Keratinocyte (primary cell): ENCODE measurements at regions not wholly inside any gene's neighbourhood (a gene's known extent, or its start where the extent isn't known, plus 50 kb on each side); places are given as distances from the start of the nearest gene placed in this dataset.

Source experiments
- DNase-seq: peaks from one replicate; pipeline ENCODE4 v3.0.0-alpha.2; 2011; ENCODE audit warnings: low read depth, missing footprints, low spot score
- FAIRE-seq: peaks from 2 replicates; lab custom pipeline; 2011; peaks lifted over from hg19 to GRCh38; lab: Jason Lieb, UNC
- H2AFZ ChIP-seq: 2 replicates; pipeline ENCODE4 v1.6.0; 2012; ENCODE audit warnings: low read length, control low read depth, inconsistent platforms; ENCODE audit not compliant: control insufficient read depth
- H3K27ac ChIP-seq: 2 replicates; pipeline ENCODE4 v1.5.1; 2011; ENCODE audit warnings: low read length; ENCODE audit not compliant: control insufficient read depth, insufficient read depth
- H3K27me3 ChIP-seq: 3 replicates; pipeline ENCODE4 v1.6.0; 2011; ENCODE audit warnings: low read length; ENCODE audit not compliant: control insufficient read depth, insufficient read depth; ENCODE audit errors: extremely low read depth
- H3K36me3 ChIP-seq, 2 experiments: 2 replicates in 1 of 2; 3 replicates in 1 of 2; pipeline ENCODE4 v1.5.1; 2011; ENCODE audit warnings: low read length in 2 of 2, mild to moderate bottlenecking in 1 of 2; ENCODE audit not compliant: control insufficient read depth in 2 of 2, insufficient read depth in 2 of 2; ENCODE audit errors: extremely low read depth in 1 of 2
- H3K4me1 ChIP-seq: 3 replicates; pipeline ENCODE4 v1.5.1; 2011; ENCODE audit warnings: low read length; ENCODE audit not compliant: control insufficient read depth, insufficient read depth; ENCODE audit errors: extremely low read depth
- H3K4me2 ChIP-seq: 3 replicates; pipeline ENCODE4 v1.6.0; 2011; ENCODE audit warnings: low read depth, low read length; ENCODE audit not compliant: control insufficient read depth, insufficient read depth; ENCODE audit errors: extremely low read depth
- H3K4me3 ChIP-seq, 3 experiments: fragments of 200-600 bp in 1 of 3; sonication (generic) in 1 of 3; 2 replicates in 2 of 3; 3 replicates in 1 of 3; pipeline ENCODE4 v1.5.1; 2011 to 2016; ENCODE audit warnings: low read length in 3 of 3, mild to moderate bottlenecking in 3 of 3, control low read depth in 2 of 3, inconsistent platforms in 1 of 3, low read depth in 1 of 3, mixed read lengths in 1 of 3, mixed run types in 1 of 3, moderate library complexity in 1 of 3; ENCODE audit not compliant: control insufficient read depth in 2 of 3, insufficient read depth in 2 of 3; ENCODE audit errors: extremely low read depth in 1 of 3
- H3K79me2 ChIP-seq: 2 replicates; pipeline ENCODE4 v1.6.0; 2012; ENCODE audit warnings: low read length; ENCODE audit not compliant: control insufficient read depth, insufficient read depth
- H3K9ac ChIP-seq: 3 replicates; pipeline ENCODE4 v1.6.0; 2011; ENCODE audit warnings: low read length; ENCODE audit not compliant: control insufficient read depth, insufficient read depth; ENCODE audit errors: extremely low read depth
- H3K9me1 ChIP-seq: 3 replicates; pipeline ENCODE4 v1.6.0; 2011; ENCODE audit warnings: low read length; ENCODE audit not compliant: control insufficient read depth, insufficient read depth; ENCODE audit errors: extremely low read depth
- H3K9me3 ChIP-seq: 2 replicates; pipeline ENCODE4 v1.5.1; 2012; ENCODE audit warnings: low read depth, low read length; ENCODE audit not compliant: control insufficient read depth
- H4K20me1 ChIP-seq: 3 replicates; pipeline ENCODE4 v1.6.0; 2011; ENCODE audit warnings: low read length; ENCODE audit not compliant: control insufficient read depth, insufficient read depth; ENCODE audit errors: extremely low read depth
- EZH2 ChIP-seq: IDR thresholded peaks from one replicate; pipeline ENCODE4 v1.6.1; 2012; ENCODE audit warnings: inconsistent platforms, mild to moderate bottlenecking, low read length, moderate library complexity
- dilution Hi-C: fragments of 300-500 bp; cut with MboI; formaldehyde crosslinking; loops from one replicate; pipeline ENCODE4 v1.7.0; 2020; ENCODE audit warnings: low sequenced_read_pairs; ENCODE audit not compliant: extremely low pct_ligation_motif_present
- TF ChIP-seq, protein P1 (sequence below), 3 experiments: IDR thresholded peaks in 1 of 3; conservative IDR thresholded peaks in 1 of 3; optimal IDR thresholded peaks in 1 of 3; 2 replicates in 2 of 3; 3 replicates in 1 of 3; pipeline versions ENCODE3 to v1.5.1; 2011; ENCODE audit warnings: low read length in 3 of 3, mild to moderate bottlenecking in 3 of 3, moderate library complexity in 2 of 3, control low read depth in 1 of 3, inconsistent platforms in 1 of 3; ENCODE audit not compliant: insufficient read depth in 2 of 3; ENCODE audit errors: extremely low read depth in 1 of 3

GRCh38 chr6:86529635-86530034 lies 407.7 kb upstream of the HTR1E start:
- dilution Hi-C loops, result no loop called here
- FAIRE-seq, result no peak

DNA sequence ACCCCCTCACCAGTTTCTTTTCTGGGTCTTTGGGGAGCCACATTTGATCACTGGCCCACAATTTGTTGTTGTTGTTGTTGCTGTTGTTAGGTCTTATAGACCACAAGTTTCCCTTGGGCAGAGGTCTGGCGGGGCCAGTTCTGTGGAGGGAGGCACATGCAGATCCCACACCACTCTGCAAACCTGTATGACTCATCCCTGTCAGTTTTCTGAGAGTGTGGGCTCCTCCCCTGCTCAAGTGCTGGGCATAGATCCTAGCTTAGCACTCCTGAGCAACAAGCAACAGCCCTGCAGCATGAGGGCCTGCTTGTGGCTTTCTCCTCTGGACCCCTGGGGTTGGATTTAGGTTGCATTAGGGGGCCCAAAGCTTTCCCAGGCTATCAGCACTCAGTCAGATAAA lies 411.1 kb upstream of the HTR1E start:
- H3K9me1 ChIP-seq, result no peaks in the 10 kb centered on the region
- no peaks in the 10 kb centered on the region for H3K36me3 ChIP-seq
- H2AFZ ChIP-seq, result no peak overlapping the region
- H3K27me3 ChIP-seq, result no peaks in the 10 kb centered on the region
- H3K27ac ChIP-seq, result no peak overlapping the region
- no peaks in the 10 kb centered on the region for H3K79me2 ChIP-seq
- no peak overlapping the region for H3K4me3 ChIP-seq
- no peaks in the 10 kb centered on the region for H3K4me1 ChIP-seq
- no peaks in the 10 kb centered on the region for H4K20me1 ChIP-seq
- FAIRE-seq (no peak), DNase-seq (no peak)
- no peak for TF ChIP-seq EZH2
- TF ChIP-seq, protein P1, sequence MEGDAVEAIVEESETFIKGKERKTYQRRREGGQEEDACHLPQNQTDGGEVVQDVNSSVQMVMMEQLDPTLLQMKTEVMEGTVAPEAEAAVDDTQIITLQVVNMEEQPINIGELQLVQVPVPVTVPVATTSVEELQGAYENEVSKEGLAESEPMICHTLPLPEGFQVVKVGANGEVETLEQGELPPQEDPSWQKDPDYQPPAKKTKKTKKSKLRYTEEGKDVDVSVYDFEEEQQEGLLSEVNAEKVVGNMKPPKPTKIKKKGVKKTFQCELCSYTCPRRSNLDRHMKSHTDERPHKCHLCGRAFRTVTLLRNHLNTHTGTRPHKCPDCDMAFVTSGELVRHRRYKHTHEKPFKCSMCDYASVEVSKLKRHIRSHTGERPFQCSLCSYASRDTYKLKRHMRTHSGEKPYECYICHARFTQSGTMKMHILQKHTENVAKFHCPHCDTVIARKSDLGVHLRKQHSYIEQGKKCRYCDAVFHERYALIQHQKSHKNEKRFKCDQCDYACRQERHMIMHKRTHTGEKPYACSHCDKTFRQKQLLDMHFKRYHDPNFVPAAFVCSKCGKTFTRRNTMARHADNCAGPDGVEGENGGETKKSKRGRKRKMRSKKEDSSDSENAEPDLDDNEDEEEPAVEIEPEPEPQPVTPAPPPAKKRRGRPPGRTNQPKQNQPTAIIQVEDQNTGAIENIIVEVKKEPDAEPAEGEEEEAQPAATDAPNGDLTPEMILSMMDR (optimal IDR thresholded peaks at IDR 0.05 in 1 of 3, IDR thresholded peaks at IDR 0.05 in 1 of 3, conservative IDR thresholded peaks at IDR 0.05 in 1 of 3; ENCODE audit: extremely low read depth in 1 of 3, insufficient read depth in 2 of 3, low read length in 3 of 3), result no peak
- H3K4me2 ChIP-seq, result no peak overlapping the region
- H3K9me3 ChIP-seq, result no peaks in the 10 kb centered on the region
- no peak overlapping the region for H3K9ac ChIP-seq
- dilution Hi-C loops, result no loop called here

More at GRCh38 chr6:86529635-86530034, 407.7 kb upstream of the HTR1E start:
- TF ChIP-seq, protein P1 (optimal IDR thresholded peaks at IDR 0.05 in 1 of 3, IDR thresholded peaks at IDR 0.05 in 1 of 3, conservative IDR thresholded peaks at IDR 0.05 in 1 of 3; ENCODE audit: extremely low read depth in 1 of 3, insufficient read depth in 2 of 3, low read length in 3 of 3), result no peak
- TF ChIP-seq EZH2, result no peak
- Histone ChIP-seq H3K9me3 (no peaks in the 10 kb centered on the region), H3K9me1 (no peaks in the 10 kb centered on the region), H2AFZ (no peak overlapping the region), H3K4me3 (no peak overlapping the region), H3K27me3 (no peaks in the 10 kb centered on the region), H3K79me2 (no peaks in the 10 kb centered on the region), H3K4me2 (no peak overlapping the region), H3K27ac (no peak overlapping the region), H3K36me3 (no peaks in the 10 kb centered on the region), H3K4me1 (no peaks in the 10 kb centered on the region), H4K20me1 (no peaks in the 10 kb centered on the region), H3K9ac (no peak overlapping the region)
- no peak for DNase-seq
